ENCODE measurements at regions not wholly inside any gene's neighbourhood (a gene's known extent, or its start where the extent isn't known, plus 50 kb on each side); places are given as distances from the start of the nearest gene placed in this dataset.

GRCh38 chr10:71158251-71158650 is 54.1 kb upstream of the UNC5B start:
- Histone ChIP-seq H3K27me3 (ENCODE audit: insufficient read depth, low read depth, severe bottlenecking) (no peaks in the 10 kb centered on the region), H3K27ac (no peak overlapping the region), H3K4me3 (ENCODE audit: low read depth, low read length) (no peak overlapping the region), H3K36me3 (no peaks in the 10 kb centered on the region), H3K9me3 (ENCODE audit: severe bottlenecking) (no peaks in the 10 kb centered on the region)
- TF ChIP-seq CTCF (IDR thresholded peaks at IDR 0.05; ENCODE audit: low read depth, low read length) = no peak
- DNase-seq = no peak

- no peak for DNase-seq
- TF ChIP-seq CTCF (IDR thresholded peaks at IDR 0.05; ENCODE audit: low read depth, low read length) = no peak
- Histone ChIP-seq H3K4me3 (ENCODE audit: low read depth, low read length) (no peak overlapping the region), H3K27me3 (ENCODE audit: insufficient read depth, low read depth, severe bottlenecking) (no peaks in the 10 kb centered on the region), H3K9me3 (ENCODE audit: severe bottlenecking) (no peaks in the 10 kb centered on the region), H3K27ac (no peak overlapping the region), H3K36me3 (no peaks in the 10 kb centered on the region)
These were observed 53.5 kb upstream of the UNC5B start for GRCh38 chr10:71158902-71159301.

GRCh38 chr10:71159892-71160291 is 52.5 kb upstream of the UNC5B start:
- no peak for DNase-seq
- H3K27ac ChIP-seq = no peak overlapping the region
- TF ChIP-seq CTCF (IDR thresholded peaks at IDR 0.05; ENCODE audit: low read depth, low read length) = no peak
- no peaks in the 10 kb centered on the region for H3K36me3 ChIP-seq
- no peaks in the 10 kb centered on the region for H3K9me3 ChIP-seq (ENCODE audit: severe bottlenecking)
- H3K27me3 ChIP-seq (ENCODE audit: insufficient read depth, low read depth, severe bottlenecking) = no peaks in the 10 kb centered on the region
- no peak overlapping the region for H3K4me3 ChIP-seq (ENCODE audit: low read depth, low read length)

GRCh38 chr10:71161425-71161824 is 50.9 kb upstream of the UNC5B start:
- DNase-seq = no peak
- Histone ChIP-seq H3K9me3 (ENCODE audit: severe bottlenecking) (no peaks in the 10 kb centered on the region), H3K36me3 (no peaks in the 10 kb centered on the region), H3K4me3 (ENCODE audit: low read depth, low read length) (no peak overlapping the region), H3K27me3 (ENCODE audit: insufficient read depth, low read depth, severe bottlenecking) (no peaks in the 10 kb centered on the region), H3K27ac (no peak overlapping the region)
- TF ChIP-seq CTCF (IDR thresholded peaks at IDR 0.05; ENCODE audit: low read depth, low read length) = no peak
